GM20000 (cell line): ENCODE measurements at regions not wholly inside any gene's neighbourhood (a gene's known extent, or its start where the extent isn't known, plus 50 kb on each side); places are given as distances from the start of the nearest gene placed in this dataset.
"Not testable (repeated sequence)": the region's sequence is repeated elsewhere in the genome, so short reads cannot be mapped to it uniquely, and the experiment has no call there.

Source experiments
- DNase-seq: peaks from one replicate; pipeline ENCODE4 v3.0.0; 2012; ENCODE audit warnings: low spot score
- TF ChIP-seq, protein P1 (sequence below): IDR thresholded peaks from 2 replicates; pipeline ENCODE4 v1.5.1; 2012; ENCODE audit warnings: mild to moderate bottlenecking, control low read depth; ENCODE audit errors: extremely low read depth, missing control alignments

DNA sequence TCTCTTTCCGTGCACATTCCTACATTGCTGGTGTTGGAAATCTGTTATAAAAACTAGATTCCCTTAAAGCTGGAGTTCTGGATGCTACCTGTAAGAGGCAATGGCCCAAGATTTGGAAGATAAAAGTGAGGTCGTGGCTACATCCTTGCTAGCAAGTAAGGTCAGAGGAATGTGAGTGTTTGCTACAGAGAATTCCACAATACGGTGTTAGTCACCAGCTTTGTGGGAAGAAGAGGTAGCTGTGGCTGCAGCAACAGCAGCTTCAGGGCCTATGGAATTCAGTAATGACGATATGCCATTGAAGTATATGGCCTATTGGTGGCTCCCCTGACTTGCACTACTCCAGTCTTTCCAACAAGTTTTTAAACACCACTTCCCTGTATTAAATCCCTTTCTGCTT lies 227.7 kb upstream of the TMEM260 start:
- DNase-seq: no peak
- TF ChIP-seq, protein P1, sequence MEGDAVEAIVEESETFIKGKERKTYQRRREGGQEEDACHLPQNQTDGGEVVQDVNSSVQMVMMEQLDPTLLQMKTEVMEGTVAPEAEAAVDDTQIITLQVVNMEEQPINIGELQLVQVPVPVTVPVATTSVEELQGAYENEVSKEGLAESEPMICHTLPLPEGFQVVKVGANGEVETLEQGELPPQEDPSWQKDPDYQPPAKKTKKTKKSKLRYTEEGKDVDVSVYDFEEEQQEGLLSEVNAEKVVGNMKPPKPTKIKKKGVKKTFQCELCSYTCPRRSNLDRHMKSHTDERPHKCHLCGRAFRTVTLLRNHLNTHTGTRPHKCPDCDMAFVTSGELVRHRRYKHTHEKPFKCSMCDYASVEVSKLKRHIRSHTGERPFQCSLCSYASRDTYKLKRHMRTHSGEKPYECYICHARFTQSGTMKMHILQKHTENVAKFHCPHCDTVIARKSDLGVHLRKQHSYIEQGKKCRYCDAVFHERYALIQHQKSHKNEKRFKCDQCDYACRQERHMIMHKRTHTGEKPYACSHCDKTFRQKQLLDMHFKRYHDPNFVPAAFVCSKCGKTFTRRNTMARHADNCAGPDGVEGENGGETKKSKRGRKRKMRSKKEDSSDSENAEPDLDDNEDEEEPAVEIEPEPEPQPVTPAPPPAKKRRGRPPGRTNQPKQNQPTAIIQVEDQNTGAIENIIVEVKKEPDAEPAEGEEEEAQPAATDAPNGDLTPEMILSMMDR: no peak

DNA sequence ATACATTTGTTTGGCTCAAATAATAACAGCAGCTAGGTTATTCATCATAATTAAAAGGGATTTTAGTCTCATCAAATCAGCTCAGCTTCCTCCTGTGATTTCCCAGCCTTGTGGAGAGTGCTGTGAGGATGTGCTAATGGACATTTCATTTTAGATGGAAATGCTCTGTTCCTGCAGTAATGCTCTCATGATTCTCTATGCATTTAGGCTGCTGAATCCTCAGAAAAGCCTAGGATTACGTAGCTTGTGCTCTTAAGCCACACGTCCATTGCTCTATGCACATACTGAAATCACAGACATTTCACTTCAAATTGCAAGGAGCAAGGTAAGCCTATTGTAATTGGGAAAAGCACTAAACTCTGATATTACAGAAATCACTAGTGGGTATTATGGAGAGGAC lies 226.6 kb upstream of the TMEM260 start:
- DNase-seq: no peak
- TF ChIP-seq, protein P1: no peak

DNA sequence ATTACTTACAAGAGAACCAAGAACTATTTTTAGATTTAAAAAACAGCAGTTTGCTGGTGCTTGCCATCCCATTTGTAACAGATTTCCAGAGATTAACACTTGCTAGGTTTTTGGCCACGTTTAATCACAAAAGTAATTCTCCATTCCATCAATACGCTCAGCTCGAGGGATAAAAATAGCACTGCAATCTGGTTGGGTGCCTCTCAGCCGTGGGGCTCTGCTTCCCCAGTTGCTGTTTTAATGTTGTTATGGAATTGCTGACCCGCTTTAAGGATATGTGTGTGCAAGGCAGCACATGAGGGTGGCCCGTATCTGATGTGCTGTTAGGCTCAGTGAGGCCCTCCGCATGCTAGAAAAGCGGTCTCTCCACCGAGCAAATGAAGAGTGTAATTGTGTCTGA lies 222.2 kb upstream of the TMEM260 start:
- no peak for DNase-seq
- TF ChIP-seq, protein P1: no peak

DNA sequence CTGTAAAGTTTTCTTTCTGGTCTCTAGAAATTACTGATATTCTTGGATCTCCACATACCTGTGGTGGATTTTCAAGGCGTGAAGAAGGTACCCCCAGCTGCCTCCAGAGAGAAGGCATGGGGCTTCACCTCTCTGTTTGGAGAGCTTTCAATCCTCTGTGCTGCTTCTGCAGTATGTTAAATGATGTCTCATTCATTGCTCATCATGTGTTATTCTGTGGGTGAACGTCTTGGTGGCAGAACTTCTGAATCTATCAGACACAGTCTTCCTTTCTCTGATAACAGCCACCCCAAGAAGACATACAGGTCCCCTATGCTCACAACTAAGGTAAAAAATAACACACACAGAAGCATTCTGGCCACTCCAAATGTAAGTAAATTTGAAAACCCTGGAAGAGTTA lies 221.3 kb upstream of the TMEM260 start:
- no peak for DNase-seq
- TF ChIP-seq, protein P1: no peak

DNA sequence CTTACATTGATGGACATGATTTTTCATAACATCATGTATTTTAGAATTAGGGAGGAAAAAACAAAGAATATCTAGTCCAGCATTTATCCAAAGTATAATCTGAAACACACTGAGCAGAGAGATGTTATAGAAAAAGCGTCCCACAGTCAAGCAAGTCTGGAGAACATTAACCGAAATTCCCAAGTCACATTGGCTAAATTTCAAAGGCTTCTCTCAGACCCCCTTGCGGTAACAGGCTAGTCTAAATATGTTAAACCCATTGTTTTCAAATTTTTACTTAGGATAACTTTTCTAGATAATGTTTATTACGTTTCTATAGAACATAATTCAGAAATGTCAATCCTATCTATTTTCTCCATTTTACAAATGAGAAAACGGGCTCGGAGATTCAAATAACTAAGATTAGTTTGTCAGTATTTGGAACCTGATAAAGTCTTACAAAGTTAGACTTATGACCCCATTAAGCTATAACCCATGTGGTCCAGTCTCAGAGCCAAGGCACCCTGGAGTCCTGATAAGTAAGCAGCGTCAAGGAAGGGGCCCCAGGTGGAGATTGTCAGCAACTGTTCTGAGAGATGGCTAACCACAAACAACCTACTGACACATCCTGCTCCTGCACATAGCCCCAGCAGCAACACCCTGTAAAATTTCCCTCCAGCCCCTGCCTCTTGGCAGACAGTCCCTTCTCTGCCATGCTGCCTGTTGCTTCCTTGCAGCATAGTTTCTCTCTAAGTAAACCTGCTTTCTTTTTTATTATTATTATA lies 220.6 kb upstream of the TMEM260 start:
- TF ChIP-seq, protein P1: no peak
- DNase-seq: no peak

DNA sequence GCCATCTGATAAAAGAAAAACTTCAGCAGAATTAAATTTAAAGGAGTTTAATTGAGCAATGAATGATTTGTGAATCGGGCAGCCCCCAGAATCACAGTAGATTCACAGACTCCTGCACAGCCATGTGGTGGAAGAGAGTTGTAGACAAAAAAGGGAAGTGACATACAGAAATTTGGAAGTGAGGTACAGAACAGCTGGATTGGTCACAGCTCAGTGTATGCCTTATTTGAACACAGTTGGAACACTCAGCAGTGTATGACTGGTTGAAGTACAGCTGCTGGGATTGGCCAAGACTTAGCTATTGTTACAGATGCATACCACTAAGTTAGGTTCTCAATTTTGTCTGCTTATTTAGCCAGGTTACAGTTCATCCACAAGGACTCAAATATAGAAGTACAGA lies 213.9 kb upstream of the TMEM260 start:
- not testable (repeated sequence) for DNase-seq

DNA sequence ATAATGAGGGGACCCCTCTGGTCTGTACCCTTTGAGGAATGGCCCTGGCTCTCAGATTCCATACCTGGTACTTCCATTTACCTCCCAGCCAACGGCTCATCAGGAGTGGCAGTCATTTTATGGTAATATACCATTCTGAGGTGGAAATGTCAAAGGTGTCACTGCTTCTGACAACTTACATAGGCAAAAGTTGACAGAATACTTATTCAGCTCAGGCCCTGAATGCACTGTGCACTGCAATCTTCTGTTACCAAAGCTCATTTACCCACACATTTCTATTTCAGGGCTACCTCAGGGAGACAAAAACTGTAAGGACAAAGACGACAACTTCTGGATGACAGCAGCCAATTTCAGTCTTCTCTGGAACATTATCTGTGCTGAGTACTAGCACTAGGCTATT lies 212.2 kb upstream of the TMEM260 start:
- TF ChIP-seq, protein P1: no peak
- DNase-seq: no peak

DNA sequence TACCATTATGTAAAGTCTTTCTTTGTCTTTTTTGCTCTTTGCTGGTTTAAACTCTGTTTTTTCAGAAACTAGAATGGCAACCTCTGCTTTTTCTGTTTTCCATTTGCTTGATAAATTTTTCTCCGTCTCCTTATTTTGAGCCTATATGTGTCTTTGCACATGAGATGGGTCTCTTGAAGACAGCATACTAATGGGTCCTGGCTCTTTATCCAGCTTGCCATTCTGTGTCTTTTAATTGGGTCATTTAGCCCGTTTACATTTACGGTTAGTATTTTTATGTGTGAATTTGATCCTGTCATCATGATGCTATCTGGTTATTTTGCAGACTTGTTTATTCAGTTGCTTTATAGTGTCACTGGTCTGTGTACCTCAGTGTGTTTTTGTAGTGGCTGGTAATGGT lies 207.9 kb upstream of the TMEM260 start:
- no peak for DNase-seq

More for the DNA sequence above, 207.9 kb upstream of the TMEM260 start:
- TF ChIP-seq, protein P1: no peak
